Stimulated activated CD8-positive, alpha-beta memory T cell treated with anti-CD3 and anti-CD28 coated beads, Interleukin-2, amount 100 ng/mL, for 1 hour (primary cell): ENCODE measurements at regions not wholly inside any gene's neighbourhood (a gene's known extent, or its start where the extent isn't known, plus 50 kb on each side); places are given as distances from the start of the nearest gene placed in this dataset.
"Not testable (repeated sequence)": the region's sequence is repeated elsewhere in the genome, so short reads cannot be mapped to it uniquely, and the experiment has no call there.

Source experiments
- DNase-seq, 2 donors: peaks; one replicate each; pipeline ENCODE4 v3.0.0-alpha.2; 2020; ENCODE audit warnings: low read depth in 2 of 2

DNA sequence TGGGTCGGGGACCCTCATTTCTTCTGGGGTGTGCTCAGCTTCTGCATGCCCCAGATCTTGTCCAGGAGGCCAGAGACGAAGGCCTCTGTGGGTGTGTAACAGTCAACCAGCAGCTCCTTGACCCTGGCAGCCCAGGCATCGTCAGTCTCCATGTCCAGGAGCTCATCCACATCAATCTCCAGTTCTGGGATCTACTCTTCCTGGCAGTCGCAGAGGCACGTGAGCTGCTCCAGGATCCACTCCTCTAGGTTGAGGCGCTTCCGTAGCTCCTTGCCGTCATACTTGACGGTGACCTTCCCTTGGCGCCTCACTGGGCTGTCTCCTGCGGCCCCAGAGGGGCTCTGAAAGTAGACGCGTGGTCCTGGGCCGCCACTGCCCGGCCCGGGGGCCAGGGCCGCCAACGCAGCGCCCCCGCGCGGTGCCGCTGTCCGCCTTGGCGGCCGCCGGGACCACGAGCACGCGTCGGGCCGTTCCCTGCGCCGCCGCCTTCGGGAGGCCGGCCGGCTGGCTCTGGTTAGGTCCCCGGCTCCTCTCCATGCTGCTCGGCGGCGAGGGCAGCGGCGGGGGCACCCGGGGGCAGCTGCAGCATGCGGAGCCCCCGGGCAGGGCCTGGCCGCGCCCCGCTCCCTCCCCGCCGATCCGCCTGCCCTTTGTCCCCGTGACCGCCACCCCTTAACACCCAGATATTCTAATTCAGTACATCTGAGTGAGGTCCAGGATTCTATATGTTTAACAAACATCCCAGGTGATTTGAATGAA is 170.5 kb downstream of the SEPTIN7 start:
- no peak for DNase-seq

DNA sequence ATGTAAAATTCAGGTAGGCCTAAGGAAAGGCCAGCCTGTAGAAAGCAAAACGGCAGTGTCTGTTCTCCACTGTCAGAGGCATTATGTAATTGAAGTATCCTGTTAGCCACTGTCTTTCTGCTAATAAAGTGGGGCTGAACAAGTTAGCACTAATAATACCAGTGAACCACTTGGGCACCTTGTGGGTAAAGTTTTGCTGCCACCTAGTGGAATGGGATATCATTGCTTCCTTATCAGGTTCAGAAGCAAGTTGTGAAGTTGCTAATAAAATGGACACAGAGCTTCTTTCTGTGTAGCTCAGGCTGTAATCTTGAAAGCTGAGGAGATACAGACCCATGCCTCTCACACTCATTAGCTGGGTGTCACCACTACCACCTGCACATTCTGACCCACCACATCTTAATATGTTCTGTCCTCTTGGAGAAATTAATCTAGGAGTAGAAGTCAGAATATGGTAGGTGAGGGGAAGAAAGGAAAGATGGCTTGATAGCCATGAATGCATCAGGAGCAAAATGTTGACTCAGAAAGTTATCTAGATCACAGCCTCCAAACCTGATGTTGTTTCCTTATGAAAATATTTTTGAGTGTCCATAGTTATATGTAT is 175.1 kb downstream of the SEPTIN7 start:
- peak; percentile 16 for DNase-seq

DNA sequence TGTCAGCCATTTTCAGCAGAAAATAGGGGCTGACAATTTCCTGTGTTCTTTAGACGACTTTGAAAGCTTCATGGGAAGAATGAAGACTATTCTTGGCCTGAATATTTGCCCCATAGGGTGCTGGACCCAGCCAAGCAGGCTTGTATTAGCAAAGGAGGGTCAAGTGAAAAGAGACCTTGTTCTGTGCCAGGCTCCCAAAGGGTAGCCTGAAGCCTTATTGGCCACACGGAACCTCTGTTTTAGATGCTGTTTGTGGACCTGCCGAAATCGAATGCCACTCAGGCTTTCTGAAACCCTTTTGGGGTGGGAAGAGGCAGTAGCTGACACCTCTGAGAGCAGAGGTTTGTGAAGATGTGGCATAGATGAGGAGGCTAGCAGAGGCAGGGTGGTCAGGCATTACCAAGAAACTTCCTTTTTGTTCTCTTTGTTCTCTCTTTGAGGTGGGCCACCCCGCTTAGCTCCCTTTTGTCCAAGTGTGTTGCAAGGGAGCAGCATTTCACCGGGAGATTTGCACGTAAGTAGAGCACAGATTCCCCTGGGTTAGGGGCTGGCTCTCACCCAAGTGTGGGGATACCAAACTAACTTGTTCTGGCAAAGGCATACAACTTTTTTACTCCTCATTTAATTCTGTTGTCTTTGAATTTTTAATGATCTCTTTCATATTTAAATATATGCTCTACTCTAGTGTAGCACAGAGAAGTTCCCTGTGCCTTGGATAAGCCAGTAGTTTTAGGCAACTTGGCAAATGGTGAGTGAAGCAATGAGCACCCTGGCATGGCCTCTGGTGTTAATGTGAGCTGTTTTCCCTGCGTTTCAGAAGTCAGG is 174.0 kb upstream of the EEPD1 start:
- DNase-seq: not testable (repeated sequence)

DNA sequence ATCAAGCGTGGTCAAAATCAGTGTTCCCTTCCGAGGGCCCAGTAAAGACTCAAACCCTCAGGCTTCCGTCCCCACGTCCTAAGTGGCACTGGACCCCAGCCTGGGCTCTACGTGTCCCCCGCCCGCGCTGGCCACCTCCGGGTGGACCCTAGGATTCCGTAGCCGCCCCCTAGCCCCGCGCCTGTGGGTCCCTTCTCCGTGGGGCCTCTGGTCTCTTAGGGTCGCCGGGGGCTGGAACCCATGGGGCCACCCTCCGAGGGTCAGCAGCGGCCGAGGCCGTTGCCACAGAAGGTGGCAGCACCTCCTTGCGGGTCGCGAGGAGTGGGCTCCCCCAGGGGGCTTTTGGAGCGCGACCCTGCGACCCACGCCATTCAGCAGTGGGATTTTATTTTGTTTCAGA is 170.5 kb upstream of the EEPD1 start:
- no peak for DNase-seq

DNA sequence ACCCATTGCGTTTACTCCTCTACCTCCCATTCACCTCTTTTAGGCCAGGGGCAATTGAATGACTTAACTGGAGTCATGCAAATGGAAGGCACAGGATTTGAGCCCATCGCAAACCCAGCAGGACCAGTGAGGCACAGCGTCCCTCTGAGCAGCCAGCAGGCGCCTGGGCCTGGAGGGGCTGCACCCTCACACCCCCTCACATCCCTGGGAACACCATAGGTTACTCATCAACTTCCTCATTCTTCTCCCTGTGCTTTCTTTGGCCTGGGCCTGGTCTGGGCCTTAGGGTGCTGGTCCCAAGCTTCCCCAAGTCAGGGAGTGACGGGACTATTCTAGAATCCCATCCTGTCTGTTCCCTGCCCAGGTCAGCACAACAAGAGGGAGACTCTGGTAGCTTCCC is 169.4 kb upstream of the EEPD1 start:
- no peak for DNase-seq

DNA sequence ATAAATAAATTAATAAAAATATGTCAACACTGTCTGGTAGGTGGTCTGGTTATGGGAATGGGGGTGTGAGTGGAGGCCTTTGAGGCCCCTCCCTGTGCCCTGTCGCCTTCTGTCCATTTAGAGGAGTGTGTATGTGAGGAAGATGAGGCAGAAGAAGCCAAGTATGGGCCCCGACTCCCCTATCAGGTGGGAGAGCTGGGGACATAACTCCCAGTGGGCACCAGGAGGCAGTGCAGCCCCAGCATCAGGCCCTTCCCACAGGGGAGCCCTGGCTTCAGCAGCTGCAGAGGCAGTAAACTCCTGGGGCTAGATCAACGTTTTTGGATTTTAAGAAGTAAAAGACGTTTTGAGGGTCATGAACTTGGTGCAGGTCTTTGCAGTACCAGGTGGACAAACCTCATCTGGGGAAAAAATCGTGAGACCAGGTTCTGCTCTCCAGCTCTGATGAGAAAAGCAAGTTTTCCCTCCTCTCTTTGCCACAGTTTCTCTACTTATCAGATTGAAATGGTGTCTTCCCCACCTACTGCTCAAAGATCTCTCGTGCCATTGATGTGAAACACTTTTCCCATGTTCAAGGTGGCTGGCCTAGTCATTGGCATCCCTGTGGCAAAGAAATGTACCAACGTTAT is 167.8 kb upstream of the EEPD1 start:
- DNase-seq: peak; percentile 42 to 60

DNA sequence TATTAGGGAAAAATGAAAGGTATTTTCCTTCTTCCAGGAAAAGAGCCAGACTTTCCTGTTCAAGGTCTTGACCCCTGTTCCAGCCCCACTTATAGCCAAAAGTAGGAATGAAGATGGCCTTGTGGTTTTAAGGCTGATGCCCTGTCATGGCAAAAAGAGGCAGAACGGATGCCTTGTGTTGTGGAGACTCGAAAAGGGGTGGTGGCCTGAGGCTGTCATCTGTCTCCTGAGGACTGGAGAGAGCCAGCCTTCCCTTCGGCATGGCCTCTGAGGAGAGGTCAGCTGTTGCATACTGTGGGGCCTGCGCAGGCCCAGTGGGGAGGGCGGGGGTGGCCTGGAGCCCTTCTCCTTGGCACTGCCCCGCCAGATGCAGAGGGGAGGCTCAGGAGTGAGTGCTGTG is 166.0 kb upstream of the EEPD1 start:
- DNase-seq: no peak

DNA sequence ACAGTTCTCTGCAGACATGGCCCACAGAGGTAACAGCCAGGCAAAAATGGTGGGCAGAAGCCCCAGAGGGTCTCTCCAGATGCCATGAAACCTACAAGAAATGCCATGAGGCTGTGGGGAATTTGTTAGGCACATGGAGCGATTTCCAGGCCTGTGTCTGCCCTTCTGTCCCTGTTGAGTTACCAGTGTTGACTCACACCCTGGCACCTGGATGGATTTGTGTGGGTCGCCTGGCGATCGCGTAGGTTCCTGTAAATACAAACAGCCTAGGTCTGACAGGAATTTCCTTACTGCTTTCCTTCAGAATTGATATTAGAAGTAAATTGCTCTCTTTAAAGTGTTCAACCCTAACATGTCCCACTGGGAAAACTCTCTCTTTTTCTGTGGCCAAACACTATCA is 164.9 kb upstream of the EEPD1 start:
- no peak for DNase-seq

DNA sequence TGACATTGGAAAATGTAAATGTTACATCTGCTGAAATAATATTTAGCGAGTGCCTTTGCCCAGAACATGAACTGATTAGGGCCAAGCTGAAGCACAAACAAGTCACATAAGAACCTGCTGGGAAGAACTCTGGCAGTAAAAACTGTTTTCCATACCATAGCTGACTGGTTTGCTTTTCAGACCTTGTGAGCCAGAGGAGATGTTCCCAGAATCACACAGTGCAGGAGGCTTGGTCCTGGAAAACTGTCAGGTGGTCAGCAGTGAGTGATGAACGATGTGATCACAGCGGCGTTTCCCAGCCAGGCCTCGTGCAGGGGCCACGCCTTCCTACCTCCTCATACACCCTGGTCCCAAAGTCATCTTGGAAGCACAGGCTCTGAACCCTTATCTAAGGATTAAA is 164.2 kb upstream of the EEPD1 start:
- no peak for DNase-seq

DNA sequence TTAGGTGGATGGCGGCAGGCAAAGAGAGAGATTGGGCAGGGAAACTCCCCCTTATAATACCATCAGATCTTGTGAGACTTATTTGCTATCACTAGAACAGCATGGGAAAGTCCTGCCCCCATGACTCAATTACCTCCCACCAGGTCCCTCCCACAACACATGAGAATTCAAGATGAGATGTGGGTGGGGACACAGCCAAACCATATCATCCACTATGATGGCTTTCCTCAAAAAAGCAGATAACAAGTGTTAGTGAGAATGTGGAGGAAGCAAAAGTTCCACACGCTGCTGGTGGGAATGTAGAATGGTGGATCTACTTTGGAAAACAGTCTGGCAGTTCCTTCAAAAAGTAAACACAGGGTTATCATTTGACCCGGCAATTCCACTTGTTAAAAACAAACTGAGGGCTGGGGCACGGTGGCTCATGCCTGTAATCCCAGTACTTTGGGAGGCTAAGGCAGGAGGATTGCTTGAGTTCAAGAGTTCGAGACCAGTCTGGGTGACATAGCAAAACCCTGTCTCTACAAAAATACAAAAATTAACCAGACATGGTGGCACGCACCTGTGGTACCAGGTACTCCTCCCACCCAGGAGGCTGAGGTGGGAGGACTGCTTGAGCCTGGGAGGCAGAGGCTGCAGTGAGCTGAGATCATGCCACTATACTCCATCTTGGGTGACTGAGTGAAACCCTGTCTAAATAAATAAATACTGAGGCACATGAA is 161.4 kb upstream of the EEPD1 start:
- DNase-seq: no peak

DNA sequence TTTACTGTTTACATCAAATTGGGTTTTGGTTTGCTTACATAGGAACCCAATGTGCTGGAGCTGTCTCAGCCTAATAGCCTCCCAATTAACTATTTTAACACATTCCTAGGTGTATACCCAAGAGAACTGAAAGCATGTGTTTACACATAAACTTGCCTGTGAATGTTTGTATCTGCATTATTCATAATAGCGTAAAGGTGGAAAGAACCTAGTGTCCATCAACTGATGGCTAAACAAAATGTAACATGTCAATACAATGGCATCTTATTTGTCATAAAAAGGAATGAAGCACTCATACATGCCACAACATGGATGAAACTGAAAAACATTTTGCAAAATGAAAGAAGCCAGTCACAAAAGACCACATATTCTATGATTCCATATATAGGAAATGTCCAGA is 160.6 kb upstream of the EEPD1 start:
- DNase-seq: no peak

DNA sequence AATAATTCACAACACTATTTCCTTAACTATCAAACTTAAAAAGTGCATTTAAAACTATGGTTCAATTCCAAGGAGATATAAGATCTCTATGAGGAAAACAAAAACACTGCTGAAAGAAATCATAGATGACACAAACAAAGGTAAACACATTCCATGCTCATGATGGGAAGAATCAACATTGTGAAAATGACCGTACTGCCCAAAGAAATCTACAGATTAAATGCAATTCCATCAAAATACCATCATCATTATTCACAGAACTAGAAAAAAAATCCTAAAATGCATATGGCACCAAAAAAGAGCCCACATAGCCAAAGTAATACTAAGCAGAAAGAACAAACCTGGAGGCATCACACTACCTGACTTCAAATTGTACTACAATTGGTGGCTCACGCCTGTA is 159.9 kb upstream of the EEPD1 start:
- no peak for DNase-seq

DNA sequence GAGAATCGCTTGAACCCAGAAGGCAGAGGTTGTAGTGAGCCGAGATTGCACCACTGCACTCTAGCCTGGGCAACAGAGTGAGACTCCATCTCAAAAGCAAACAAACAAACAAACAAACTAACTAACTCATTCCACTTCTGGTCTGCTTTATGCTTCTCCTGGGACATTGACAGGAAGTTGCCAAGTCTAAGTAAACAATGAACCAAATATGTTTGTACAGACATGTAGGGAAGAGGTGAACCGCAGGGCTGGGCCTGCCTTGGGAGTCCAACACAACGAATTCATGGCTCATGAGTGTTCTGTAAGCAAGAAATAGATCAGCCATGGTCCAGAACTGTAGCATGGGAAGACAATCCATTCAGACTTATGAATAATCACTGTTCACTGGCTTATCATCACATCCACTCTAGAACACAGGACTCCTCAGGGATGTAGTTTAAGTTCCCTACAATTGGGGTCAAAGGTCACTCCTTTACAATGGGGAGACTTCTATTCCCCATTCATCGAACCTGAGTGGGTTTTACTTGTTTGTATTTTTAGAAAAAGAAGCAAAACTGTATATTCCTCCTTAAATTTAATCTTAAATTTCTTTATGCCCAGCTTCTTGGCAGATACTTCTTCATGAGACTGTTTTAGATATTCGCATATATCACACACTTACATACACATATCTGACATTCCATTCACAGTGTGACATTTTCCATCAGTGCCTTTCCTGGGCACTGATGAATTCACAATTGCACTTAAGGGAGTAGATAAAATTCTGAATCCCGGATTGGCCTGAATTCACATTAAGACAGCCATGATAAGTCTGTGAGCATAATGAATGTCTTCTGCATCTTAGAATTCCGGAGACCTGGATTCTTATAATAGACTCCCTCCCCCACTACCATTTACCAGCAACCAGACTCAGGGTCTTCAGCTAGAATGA is 159.1 kb upstream of the EEPD1 start:
- DNase-seq: no peak

DNA sequence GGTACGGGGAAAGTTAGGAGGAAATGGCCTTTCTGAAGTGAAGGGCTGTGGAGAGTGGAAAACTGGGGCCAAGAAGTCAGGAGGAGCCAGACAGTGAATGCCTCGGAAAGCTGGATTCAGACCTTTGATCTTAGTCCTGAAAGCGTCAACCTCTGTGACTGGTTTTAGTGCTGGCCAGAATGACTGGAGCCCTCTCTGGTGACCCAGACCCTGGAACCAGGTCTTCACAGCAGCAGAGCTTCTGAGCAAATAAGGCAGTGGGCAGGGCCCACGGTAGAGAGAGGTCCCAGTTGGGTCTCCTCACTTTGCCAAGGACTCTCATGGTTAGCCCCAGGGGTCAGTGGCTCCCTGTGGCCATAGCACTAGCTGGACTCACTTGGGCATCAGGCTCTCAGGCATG is 157.7 kb upstream of the EEPD1 start:
- no peak for DNase-seq

DNA sequence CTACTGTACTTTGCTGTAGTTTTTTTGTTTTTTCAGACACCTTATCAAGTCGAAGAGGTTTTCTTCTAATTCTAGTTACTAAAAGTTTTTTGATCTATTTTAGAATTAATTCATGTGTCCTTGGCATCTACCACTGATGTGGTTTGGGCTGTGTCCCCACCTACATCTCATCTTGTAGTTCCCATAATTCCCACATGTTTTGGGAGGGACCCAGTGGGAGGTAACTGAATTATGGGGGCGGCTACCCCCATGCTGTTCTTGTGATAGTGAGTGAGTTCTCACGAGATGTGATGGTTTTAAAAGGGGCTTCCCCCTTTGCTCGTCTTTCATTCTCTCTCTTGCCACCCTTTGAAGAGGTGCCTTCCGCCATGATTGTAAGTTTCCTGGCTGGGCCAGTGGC is 154.6 kb upstream of the EEPD1 start:
- no peak for DNase-seq

DNA sequence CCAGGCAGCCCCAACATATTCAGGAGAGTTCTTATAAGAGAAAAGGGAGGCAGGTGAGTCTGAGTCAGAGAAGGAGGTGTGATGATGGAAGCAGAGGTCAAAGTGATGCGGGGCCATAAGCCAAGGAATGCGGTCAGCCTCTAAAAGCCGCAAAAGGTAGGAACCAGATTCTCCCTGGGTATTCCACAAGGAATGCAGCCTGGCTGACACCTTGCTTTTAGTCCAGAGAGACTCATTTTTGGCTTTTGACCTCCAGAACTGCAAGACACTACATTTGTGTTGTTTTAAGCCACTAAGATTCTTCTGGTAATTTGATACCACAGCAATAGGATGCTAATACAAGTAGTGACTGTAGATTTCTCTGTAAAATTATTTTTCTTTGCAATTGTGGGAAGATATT is 151.5 kb upstream of the EEPD1 start:
- no peak for DNase-seq

DNA sequence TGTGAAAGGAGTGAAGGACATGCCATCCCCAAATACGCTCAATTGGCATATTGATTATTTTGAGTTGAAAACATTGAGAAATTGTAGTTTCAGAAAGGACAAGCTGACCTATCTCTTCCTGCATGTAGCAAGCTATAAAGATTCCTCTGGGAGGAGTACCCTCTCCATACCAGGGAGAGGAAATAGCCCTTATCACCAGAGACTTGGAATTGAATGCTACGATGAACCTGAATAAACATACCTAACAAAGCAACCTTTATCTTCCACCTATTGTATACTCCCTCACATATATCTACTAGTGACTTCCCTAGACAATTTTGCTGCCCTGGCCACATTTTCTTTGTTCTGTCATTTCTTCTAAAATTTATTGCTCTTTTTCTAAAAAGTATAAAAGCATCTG is 150.2 kb upstream of the EEPD1 start:
- no peak for DNase-seq

DNA sequence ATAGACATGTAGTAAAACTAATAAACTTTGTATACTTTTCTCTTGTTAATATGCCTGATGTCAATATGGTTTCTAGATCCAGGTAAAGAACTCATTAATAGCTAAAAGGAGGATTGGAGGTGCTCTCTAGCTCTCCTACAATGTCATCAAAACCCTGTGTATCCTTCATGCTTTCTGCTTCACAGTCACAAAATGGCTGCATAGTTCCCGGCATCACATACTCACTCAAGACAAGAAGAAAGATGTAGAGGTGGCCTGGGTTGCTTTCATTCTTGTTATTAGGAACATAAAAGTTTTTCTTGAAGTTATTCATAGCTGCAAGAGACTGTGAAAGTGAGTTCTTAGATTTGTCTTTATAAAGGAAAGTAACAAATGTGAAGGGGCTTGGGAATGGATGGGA is 149.7 kb upstream of the EEPD1 start:
- no peak for DNase-seq

DNA sequence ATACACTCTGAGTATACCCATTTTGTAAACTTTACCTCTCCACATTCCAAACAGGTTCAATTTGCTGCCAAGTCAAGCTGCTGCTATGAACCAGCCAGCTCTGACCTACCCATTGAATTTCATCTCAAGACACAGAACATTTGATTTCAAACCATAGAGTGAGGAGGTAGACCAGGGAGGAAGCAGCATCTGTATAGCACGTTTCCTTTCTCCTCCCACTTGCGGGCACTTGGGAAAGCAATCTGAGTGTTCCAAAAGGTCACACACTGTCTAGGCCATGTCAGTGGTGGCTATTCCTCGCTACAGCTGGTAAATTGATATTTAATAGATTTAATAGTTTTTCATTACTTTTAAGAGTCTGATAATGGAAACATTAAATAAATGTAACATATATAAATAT is 147.8 kb upstream of the EEPD1 start:
- no peak for DNase-seq

DNA sequence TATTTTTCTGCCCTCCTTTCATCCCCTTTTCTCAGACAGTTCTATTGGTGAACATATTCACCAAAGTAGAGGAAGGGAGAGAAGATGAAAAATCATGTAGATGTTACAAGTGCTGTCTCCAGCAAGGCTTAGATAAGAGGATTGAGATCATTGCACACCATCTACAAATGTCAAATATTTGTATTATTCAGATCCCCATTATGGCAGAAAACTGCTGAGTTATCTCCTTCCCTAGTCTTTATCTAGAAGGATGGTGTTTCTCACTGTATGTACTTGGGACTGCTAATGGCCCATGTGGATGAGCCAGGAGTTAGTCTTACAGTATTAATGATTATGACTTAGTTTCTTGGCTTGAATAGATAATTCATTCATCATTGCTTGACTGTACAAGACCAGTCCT is 147.2 kb upstream of the EEPD1 start:
- no peak for DNase-seq
